ENCODE measurements at regions not wholly inside any gene's neighbourhood (a gene's known extent, or its start where the extent isn't known, plus 50 kb on each side); places are given as distances from the start of the nearest gene placed in this dataset.

DNA sequence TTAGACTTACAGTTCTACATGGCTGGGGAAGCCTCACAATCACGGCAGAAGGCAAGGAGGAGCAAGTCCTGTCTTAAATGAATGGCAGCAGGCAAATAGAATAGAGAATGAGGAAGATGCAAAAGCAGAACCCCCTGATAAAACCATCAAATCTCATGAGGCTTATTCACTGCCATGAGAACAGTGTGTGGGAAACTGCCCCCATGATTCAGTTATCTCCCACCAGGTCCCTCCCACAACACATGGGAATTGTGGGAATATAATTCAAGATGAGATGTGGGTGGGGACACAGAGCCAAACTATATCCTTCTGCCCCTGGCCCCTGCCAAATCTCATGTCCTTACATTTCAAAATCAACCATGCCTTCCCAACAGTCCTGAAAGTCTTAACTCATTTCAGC, 367.1 kb downstream of the MED10 start:
- TF ChIP-seq NR1H2 (CRISPR knock-in tag; IDR thresholded peaks at IDR 0.05) (no peak), ATF1 (CRISPR knock-in tag; IDR thresholded peaks at IDR 0.05) (no peak), ZNF396 (CRISPR knock-in tag; IDR thresholded peaks at IDR 0.05; ENCODE audit: borderline replicate concordance) (no peak), CREM (CRISPR knock-in tag; IDR thresholded peaks at IDR 0.05) (no peak), SP1 (CRISPR knock-in tag; conservative IDR thresholded peaks at IDR 0.05) (no peak), JUN (CRISPR knock-in tag; IDR thresholded peaks at IDR 0.05) (no peak), TCF7 (CRISPR knock-in tag; IDR thresholded peaks at IDR 0.05; ENCODE audit: low read depth) (no peak), ZNF423 (CRISPR knock-in tag; IDR thresholded peaks at IDR 0.05) (no peak), CBFB (CRISPR knock-in tag; IDR thresholded peaks at IDR 0.05; ENCODE audit: low read depth) (no peak)
- TF ChIP-seq, protein P1, sequence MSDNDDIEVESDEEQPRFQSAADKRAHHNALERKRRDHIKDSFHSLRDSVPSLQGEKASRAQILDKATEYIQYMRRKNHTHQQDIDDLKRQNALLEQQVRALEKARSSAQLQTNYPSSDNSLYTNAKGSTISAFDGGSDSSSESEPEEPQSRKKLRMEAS (CRISPR knock-in tag; IDR thresholded peaks at IDR 0.05): no peak
- TF ChIP-seq, protein P2, sequence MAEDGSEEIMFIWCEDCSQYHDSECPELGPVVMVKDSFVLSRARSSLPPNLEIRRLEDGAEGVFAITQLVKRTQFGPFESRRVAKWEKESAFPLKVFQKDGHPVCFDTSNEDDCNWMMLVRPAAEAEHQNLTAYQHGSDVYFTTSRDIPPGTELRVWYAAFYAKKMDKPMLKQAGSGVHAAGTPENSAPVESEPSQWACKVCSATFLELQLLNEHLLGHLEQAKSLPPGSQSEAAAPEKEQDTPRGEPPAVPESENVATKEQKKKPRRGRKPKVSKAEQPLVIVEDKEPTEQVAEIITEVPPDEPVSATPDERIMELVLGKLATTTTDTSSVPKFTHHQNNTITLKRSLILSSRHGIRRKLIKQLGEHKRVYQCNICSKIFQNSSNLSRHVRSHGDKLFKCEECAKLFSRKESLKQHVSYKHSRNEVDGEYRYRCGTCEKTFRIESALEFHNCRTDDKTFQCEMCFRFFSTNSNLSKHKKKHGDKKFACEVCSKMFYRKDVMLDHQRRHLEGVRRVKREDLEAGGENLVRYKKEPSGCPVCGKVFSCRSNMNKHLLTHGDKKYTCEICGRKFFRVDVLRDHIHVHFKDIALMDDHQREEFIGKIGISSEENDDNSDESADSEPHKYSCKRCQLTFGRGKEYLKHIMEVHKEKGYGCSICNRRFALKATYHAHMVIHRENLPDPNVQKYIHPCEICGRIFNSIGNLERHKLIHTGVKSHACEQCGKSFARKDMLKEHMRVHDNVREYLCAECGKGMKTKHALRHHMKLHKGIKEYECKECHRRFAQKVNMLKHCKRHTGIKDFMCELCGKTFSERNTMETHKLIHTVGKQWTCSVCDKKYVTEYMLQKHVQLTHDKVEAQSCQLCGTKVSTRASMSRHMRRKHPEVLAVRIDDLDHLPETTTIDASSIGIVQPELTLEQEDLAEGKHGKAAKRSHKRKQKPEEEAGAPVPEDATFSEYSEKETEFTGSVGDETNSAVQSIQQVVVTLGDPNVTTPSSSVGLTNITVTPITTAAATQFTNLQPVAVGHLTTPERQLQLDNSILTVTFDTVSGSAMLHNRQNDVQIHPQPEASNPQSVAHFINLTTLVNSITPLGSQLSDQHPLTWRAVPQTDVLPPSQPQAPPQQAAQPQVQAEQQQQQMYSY (CRISPR knock-in tag; IDR thresholded peaks at IDR 0.05): no peak
- TF ChIP-seq, protein P3, sequence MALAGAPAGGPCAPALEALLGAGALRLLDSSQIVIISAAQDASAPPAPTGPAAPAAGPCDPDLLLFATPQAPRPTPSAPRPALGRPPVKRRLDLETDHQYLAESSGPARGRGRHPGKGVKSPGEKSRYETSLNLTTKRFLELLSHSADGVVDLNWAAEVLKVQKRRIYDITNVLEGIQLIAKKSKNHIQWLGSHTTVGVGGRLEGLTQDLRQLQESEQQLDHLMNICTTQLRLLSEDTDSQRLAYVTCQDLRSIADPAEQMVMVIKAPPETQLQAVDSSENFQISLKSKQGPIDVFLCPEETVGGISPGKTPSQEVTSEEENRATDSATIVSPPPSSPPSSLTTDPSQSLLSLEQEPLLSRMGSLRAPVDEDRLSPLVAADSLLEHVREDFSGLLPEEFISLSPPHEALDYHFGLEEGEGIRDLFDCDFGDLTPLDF (CRISPR knock-in tag; IDR thresholded peaks at IDR 0.05): no peak
- TF ChIP-seq, protein P4, sequence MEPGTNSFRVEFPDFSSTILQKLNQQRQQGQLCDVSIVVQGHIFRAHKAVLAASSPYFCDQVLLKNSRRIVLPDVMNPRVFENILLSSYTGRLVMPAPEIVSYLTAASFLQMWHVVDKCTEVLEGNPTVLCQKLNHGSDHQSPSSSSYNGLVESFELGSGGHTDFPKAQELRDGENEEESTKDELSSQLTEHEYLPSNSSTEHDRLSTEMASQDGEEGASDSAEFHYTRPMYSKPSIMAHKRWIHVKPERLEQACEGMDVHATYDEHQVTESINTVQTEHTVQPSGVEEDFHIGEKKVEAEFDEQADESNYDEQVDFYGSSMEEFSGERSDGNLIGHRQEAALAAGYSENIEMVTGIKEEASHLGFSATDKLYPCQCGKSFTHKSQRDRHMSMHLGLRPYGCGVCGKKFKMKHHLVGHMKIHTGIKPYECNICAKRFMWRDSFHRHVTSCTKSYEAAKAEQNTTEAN (CRISPR knock-in tag; IDR thresholded peaks at IDR 0.05): no peak
- TF ChIP-seq, protein P5, sequence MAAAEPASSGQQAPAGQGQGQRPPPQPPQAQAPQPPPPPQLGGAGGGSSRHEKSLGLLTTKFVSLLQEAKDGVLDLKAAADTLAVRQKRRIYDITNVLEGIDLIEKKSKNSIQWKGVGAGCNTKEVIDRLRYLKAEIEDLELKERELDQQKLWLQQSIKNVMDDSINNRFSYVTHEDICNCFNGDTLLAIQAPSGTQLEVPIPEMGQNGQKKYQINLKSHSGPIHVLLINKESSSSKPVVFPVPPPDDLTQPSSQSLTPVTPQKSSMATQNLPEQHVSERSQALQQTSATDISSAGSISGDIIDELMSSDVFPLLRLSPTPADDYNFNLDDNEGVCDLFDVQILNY (CRISPR knock-in tag; IDR thresholded peaks at IDR 0.05): no peak
- TF ChIP-seq, protein P6, sequence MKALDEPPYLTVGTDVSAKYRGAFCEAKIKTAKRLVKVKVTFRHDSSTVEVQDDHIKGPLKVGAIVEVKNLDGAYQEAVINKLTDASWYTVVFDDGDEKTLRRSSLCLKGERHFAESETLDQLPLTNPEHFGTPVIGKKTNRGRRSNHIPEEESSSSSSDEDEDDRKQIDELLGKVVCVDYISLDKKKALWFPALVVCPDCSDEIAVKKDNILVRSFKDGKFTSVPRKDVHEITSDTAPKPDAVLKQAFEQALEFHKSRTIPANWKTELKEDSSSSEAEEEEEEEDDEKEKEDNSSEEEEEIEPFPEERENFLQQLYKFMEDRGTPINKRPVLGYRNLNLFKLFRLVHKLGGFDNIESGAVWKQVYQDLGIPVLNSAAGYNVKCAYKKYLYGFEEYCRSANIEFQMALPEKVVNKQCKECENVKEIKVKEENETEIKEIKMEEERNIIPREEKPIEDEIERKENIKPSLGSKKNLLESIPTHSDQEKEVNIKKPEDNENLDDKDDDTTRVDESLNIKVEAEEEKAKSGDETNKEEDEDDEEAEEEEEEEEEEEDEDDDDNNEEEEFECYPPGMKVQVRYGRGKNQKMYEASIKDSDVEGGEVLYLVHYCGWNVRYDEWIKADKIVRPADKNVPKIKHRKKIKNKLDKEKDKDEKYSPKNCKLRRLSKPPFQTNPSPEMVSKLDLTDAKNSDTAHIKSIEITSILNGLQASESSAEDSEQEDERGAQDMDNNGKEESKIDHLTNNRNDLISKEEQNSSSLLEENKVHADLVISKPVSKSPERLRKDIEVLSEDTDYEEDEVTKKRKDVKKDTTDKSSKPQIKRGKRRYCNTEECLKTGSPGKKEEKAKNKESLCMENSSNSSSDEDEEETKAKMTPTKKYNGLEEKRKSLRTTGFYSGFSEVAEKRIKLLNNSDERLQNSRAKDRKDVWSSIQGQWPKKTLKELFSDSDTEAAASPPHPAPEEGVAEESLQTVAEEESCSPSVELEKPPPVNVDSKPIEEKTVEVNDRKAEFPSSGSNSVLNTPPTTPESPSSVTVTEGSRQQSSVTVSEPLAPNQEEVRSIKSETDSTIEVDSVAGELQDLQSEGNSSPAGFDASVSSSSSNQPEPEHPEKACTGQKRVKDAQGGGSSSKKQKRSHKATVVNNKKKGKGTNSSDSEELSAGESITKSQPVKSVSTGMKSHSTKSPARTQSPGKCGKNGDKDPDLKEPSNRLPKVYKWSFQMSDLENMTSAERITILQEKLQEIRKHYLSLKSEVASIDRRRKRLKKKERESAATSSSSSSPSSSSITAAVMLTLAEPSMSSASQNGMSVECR (CRISPR knock-in tag; IDR thresholded peaks at IDR 0.05; ENCODE audit: borderline replicate concordance): no peak
- TF ChIP-seq, protein P7, sequence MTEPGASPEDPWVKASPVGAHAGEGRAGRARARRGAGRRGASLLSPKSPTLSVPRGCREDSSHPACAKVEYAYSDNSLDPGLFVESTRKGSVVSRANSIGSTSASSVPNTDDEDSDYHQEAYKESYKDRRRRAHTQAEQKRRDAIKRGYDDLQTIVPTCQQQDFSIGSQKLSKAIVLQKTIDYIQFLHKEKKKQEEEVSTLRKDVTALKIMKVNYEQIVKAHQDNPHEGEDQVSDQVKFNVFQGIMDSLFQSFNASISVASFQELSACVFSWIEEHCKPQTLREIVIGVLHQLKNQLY (CRISPR knock-in tag; IDR thresholded peaks at IDR 0.05): no peak
- H3K36me3 Mint-ChIP-seq: peaks cover 24% of the 10 kb centered on the region
- peaks cover 5% of the 10 kb centered on the region for H3K27me3 Mint-ChIP-seq (ENCODE audit: low read depth)
- H3K27ac Mint-ChIP-seq: no peak overlapping the region
- no peaks in the 10 kb centered on the region for H3K4me1 Mint-ChIP-seq
- no peak overlapping the region for H3K4me3 Mint-ChIP-seq
- POLR2A ChIA-PET: no interaction called here
- ATAC-seq (no peak), DNase-seq (ENCODE audit: low spot score) (no peak)
- peaks cover 35% of the 10 kb centered on the region for H3K9me3 Mint-ChIP-seq
- CTCF ChIA-PET: no interaction called here
